SK-N-MC (cell line): ENCODE measurements at regions not wholly inside any gene's neighbourhood (a gene's known extent, or its start where the extent isn't known, plus 50 kb on each side); places are given as distances from the start of the nearest gene placed in this dataset.
"Not testable (repeated sequence)": the region's sequence is repeated elsewhere in the genome, so short reads cannot be mapped to it uniquely, and the experiment has no call there.

Experiments
- EZH2 ChIP-seq: fragments of 200-600 bp; sonication (generic); IDR thresholded peaks from one replicate; pipeline ENCODE4 v1.6.1; 2017; ENCODE audit warnings: antibody characterized with exemption
- POLR2AphosphoS5 ChIP-seq: IDR thresholded peaks from 2 replicates; pipeline ENCODE4 v1.6.1; 2012; ENCODE audit warnings: mild to moderate bottlenecking, low read depth, low read length, borderline replicate concordance

GRCh38 chr7:149556525-149556924 lies 58.9 kb upstream of the ZNF746 start:
- not testable (repeated sequence) for TF ChIP-seq EZH2, POLR2AphosphoS5
